Glutamatergic neuron (in vitro differentiated cells): ENCODE measurements at regions not wholly inside any gene's neighbourhood (a gene's known extent, or its start where the extent isn't known, plus 50 kb on each side); places are given as distances from the start of the nearest gene placed in this dataset.
"Not testable (repeated sequence)": the region's sequence is repeated elsewhere in the genome, so short reads cannot be mapped to it uniquely, and the experiment has no call there.

ENCODE experiments used
- DNase-seq: peaks from one replicate; pipeline ENCODE4 v3.0.0; 2022
- H3K27ac Mint-ChIP-seq: one replicate; pipeline ENCODE4 v1.8.0; 2020; ENCODE audit warnings: mild to moderate bottlenecking, mixed read lengths, inconsistent platforms; ENCODE audit not compliant: unreplicated experiment
- H3K27me3 Mint-ChIP-seq: one replicate; pipeline ENCODE4 v1.8.0; 2020; ENCODE audit warnings: mild to moderate bottlenecking, moderate library complexity, mixed read lengths, inconsistent platforms; ENCODE audit not compliant: unreplicated experiment
- H3K36me3 Mint-ChIP-seq: one replicate; pipeline ENCODE4 v1.8.0; 2020; ENCODE audit warnings: mild to moderate bottlenecking, mixed read lengths, inconsistent platforms; ENCODE audit not compliant: unreplicated experiment
- H3K4me1 Mint-ChIP-seq: one replicate; pipeline ENCODE4 v1.8.0; 2020; ENCODE audit warnings: mild to moderate bottlenecking, low read depth, mixed read lengths, inconsistent platforms; ENCODE audit not compliant: unreplicated experiment
- H3K4me3 Mint-ChIP-seq: one replicate; pipeline ENCODE4 v1.8.0; 2020; ENCODE audit warnings: mild to moderate bottlenecking, mixed read lengths, inconsistent platforms; ENCODE audit not compliant: unreplicated experiment
- H3K9me3 Mint-ChIP-seq: one replicate; pipeline ENCODE4 v1.8.0; 2020; ENCODE audit warnings: mild to moderate bottlenecking, moderate library complexity, mixed read lengths, inconsistent platforms; ENCODE audit not compliant: unreplicated experiment
- CTCF ChIP-seq: fragments of 200-600 bp; sonication (generic); IDR thresholded peaks from one replicate; pipeline ENCODE4 v1.5.0; 2021; ENCODE audit not compliant: partially characterized antibody, unreplicated experiment

GRCh38 chr9:75239176-75239575, 150.9 kb downstream of the OSTF1 start:
- Mint-ChIP-seq H3K4me3 (no peak overlapping the region), H3K9me3 (peaks cover 1% of the 10 kb centered on the region), H3K36me3 (peaks cover 6% of the 10 kb centered on the region), H3K4me1 (no peaks in the 10 kb centered on the region), H3K27ac (no peak overlapping the region), H3K27me3 (no peaks in the 10 kb centered on the region)
- DNase-seq, result no peak
- TF ChIP-seq CTCF, result no peak

- Mint-ChIP-seq H3K4me3 (no peak overlapping the region), H3K27ac (no peak overlapping the region), H3K27me3 (no peaks in the 10 kb centered on the region), H3K36me3 (no peaks in the 10 kb centered on the region), H3K9me3 (peaks cover 3% of the 10 kb centered on the region), H3K4me1 (no peaks in the 10 kb centered on the region)
- TF ChIP-seq CTCF, result no peak
- no peak for DNase-seq
Observed at GRCh38 chr9:75242426-75242825, 154.1 kb downstream of the OSTF1 start.

GRCh38 chr9:75246949-75247348, 158.6 kb downstream of the OSTF1 start:
- peaks cover 3% of the 10 kb centered on the region for H3K9me3 Mint-ChIP-seq
- H3K27ac Mint-ChIP-seq, result no peak overlapping the region
- no peaks in the 10 kb centered on the region for H3K27me3 Mint-ChIP-seq
- no peaks in the 10 kb centered on the region for H3K36me3 Mint-ChIP-seq
- H3K4me3 Mint-ChIP-seq, result no peak overlapping the region
- no peak for TF ChIP-seq CTCF
- no peak for DNase-seq
- H3K4me1 Mint-ChIP-seq, result no peaks in the 10 kb centered on the region

GRCh38 chr9:75265525-75265972, 177.2 kb downstream of the OSTF1 start:
- H3K36me3 Mint-ChIP-seq, result peaks cover 7% of the 10 kb centered on the region
- H3K9me3 Mint-ChIP-seq, result no peaks in the 10 kb centered on the region
- peak; percentile 94 for TF ChIP-seq CTCF
- peaks cover 5% of the 10 kb centered on the region for H3K27me3 Mint-ChIP-seq
- H3K27ac Mint-ChIP-seq, result no peak overlapping the region
- DNase-seq, result peak; percentile 50
- H3K4me1 Mint-ChIP-seq, result no peaks in the 10 kb centered on the region
- H3K4me3 Mint-ChIP-seq, result no peak overlapping the region

GRCh38 chr9:75269197-75269596, 180.9 kb downstream of the OSTF1 start:
- Mint-ChIP-seq H3K4me3 (no peak overlapping the region), H3K27ac (no peak overlapping the region), H3K9me3 (no peaks in the 10 kb centered on the region), H3K36me3 (peaks cover 7% of the 10 kb centered on the region), H3K27me3 (no peaks in the 10 kb centered on the region), H3K4me1 (no peaks in the 10 kb centered on the region)
- no peak for DNase-seq
- no peak for TF ChIP-seq CTCF

- not testable (repeated sequence) for H3K4me3 Mint-ChIP-seq, H3K27me3 Mint-ChIP-seq, H3K27ac Mint-ChIP-seq, DNase-seq, H3K9me3 Mint-ChIP-seq, H3K4me1 Mint-ChIP-seq, H3K36me3 Mint-ChIP-seq
Observed at GRCh38 chr9:75273055-75273454, 184.7 kb downstream of the OSTF1 start.
